CD4-positive, alpha-beta T cell (primary cell): ENCODE measurements at regions not wholly inside any gene's neighbourhood (a gene's known extent, or its start where the extent isn't known, plus 50 kb on each side); places are given as distances from the start of the nearest gene placed in this dataset.

ENCODE experiments used
- ATAC-seq: fragments of 200-7000 bp; cut with Tn5 transposase; one replicate; pipeline ENCODE4 v1.10.0; 2022; ENCODE audit warnings: mild to moderate bottlenecking; ENCODE audit not compliant: poor library complexity
- CTCF ChIA-PET: fragments of 350-600 bp; sonication (Branson Sonifier 250); formaldehyde crosslinking; loops from one replicate; lab custom pipeline; 2021; ENCODE audit warnings: antibody characterized with exemption, inconsistent platforms; lab: Charles Lee
- POLR2A ChIA-PET: fragments of 350-600 bp; sonication (Branson Sonifier 250); formaldehyde crosslinking; loops from one replicate; lab custom pipeline; 2021; ENCODE audit warnings: antibody characterized with exemption, inconsistent platforms; lab: Charles Lee
- DNase-seq, 14 experiments: peaks; one replicate each; pipeline ENCODE4 v3.0.0-alpha.2; 2013 to 2020; ENCODE audit warnings: mixed read lengths in 2 of 14
- H3K27ac ChIP-seq, 2 donors: one replicate each; pipeline versions ENCODE4 v1.5.1 to v1.7.0; 2013; ENCODE audit warnings: low read length in 2 of 2, low read depth in 1 of 2, mild to moderate bottlenecking in 1 of 2
- H3K27me3 ChIP-seq, 2 experiments: 1 replicate in 1 of 2; 2 replicates in 1 of 2; pipeline versions ENCODE4 v1.6.1 to v1.7.0; 2013; ENCODE audit warnings: low read length in 2 of 2, control low read depth in 1 of 2, mild to moderate bottlenecking in 1 of 2, moderate library complexity in 1 of 2; ENCODE audit not compliant: insufficient read depth in 2 of 2, control insufficient read depth in 1 of 2
- H3K36me3 ChIP-seq: one replicate; pipeline ENCODE4 v1.6.1; 2013; ENCODE audit warnings: low read length, control low read depth; ENCODE audit not compliant: insufficient read depth
- H3K4me1 ChIP-seq: one replicate; pipeline ENCODE4 v1.6.1; 2013; ENCODE audit warnings: low read length, control low read depth; ENCODE audit not compliant: insufficient read depth
- H3K4me3 ChIP-seq: one replicate; pipeline ENCODE4 v1.5.1; 2013; ENCODE audit warnings: mild to moderate bottlenecking, low read length, moderate library complexity
- H3K9me3 ChIP-seq, 2 experiments: 1 replicate in 1 of 2; 2 replicates in 1 of 2; pipeline versions ENCODE4 v1.6.1 to v1.7.0; 2013; ENCODE audit warnings: low read length in 2 of 2, mild to moderate bottlenecking in 2 of 2, control low read depth in 1 of 2, moderate library complexity in 1 of 2; ENCODE audit not compliant: control insufficient read depth in 1 of 2, insufficient read depth in 1 of 2
- H3K27ac Mint-ChIP-seq: one replicate; pipeline ENCODE4 v1.8.0; 2020; ENCODE audit warnings: mixed read lengths
- H3K27me3 Mint-ChIP-seq: one replicate; pipeline ENCODE4 v1.8.0; 2021; ENCODE audit warnings: mixed read lengths
- H3K36me3 Mint-ChIP-seq: one replicate; pipeline ENCODE4 v1.8.0; 2021; ENCODE audit warnings: low read depth, mixed read lengths
- H3K4me1 Mint-ChIP-seq: one replicate; pipeline ENCODE4 v1.8.0; 2021; ENCODE audit warnings: low read depth, mixed read lengths
- H3K4me3 Mint-ChIP-seq: one replicate; pipeline ENCODE4 v1.8.0; 2020; ENCODE audit warnings: mild to moderate bottlenecking, mixed read lengths
- H3K9me3 Mint-ChIP-seq: one replicate; pipeline ENCODE4 v1.8.0; 2020; ENCODE audit warnings: mixed read lengths
- CTCF ChIP-seq: fragments of 200-600 bp; IDR thresholded peaks from one replicate; pipeline ENCODE4 v1.8.0; 2022; ENCODE audit warnings: antibody characterized with exemption, mild to moderate bottlenecking
- intact Hi-C, 2 experiments: fragments of 100-400 bp; cut with DNase I in 1 of 2; cut with micrococcal nuclease in 1 of 2; formaldehyde crosslinking; loops; one replicate each; pipeline versions ENCODE4 v1.15.1 to v1.9.0; 2023 to 2025; cut with DNase I, micrococcal nuclease

GRCh38 chr5:77892061-77893010 lies 116.2 kb upstream of the TBCA start:
- no peaks in the 10 kb centered on the region for H3K9me3 ChIP-seq
- POLR2A ChIA-PET: no interaction called here
- H3K4me1 ChIP-seq: no peaks in the 10 kb centered on the region
- no peaks in the 10 kb centered on the region for H3K27me3 Mint-ChIP-seq
- H3K36me3 Mint-ChIP-seq: no peaks in the 10 kb centered on the region
- no peaks in the 10 kb centered on the region for H3K4me1 Mint-ChIP-seq
- no peaks in the 10 kb centered on the region for H3K36me3 ChIP-seq
- no peaks in the 10 kb centered on the region for H3K9me3 Mint-ChIP-seq
- no peaks in the 10 kb centered on the region for H3K27me3 ChIP-seq
- TF ChIP-seq CTCF: no peak
- H3K27ac Mint-ChIP-seq: no peak overlapping the region
- no peak overlapping the region for H3K27ac ChIP-seq
- no peak for DNase-seq
- no peak overlapping the region for H3K4me3 Mint-ChIP-seq
- no peak overlapping the region for H3K4me3 ChIP-seq
- intact Hi-C loops: no loop called here
- CTCF ChIA-PET: no interaction called here
- ATAC-seq: no peak

- TF ChIP-seq CTCF: no peak
- Histone ChIP-seq H3K4me1 (no peaks in the 10 kb centered on the region), H3K4me3 (no peak overlapping the region), H3K27me3 (peaks cover 0 to 3% of the 10 kb centered on the region in 2 experiments), H3K27ac (no peak overlapping the region), H3K9me3 (no peaks in the 10 kb centered on the region), H3K36me3 (no peaks in the 10 kb centered on the region)
- intact Hi-C loops: no loop called here
- H3K4me3 Mint-ChIP-seq: no peak overlapping the region
- no peaks in the 10 kb centered on the region for H3K4me1 Mint-ChIP-seq
- peaks cover 25% of the 10 kb centered on the region for H3K27me3 Mint-ChIP-seq
- DNase-seq (no peak), ATAC-seq (no peak)
- ChIA-PET CTCF (no interaction called here), POLR2A (no interaction called here)
- no peak overlapping the region for H3K27ac Mint-ChIP-seq
- no peaks in the 10 kb centered on the region for H3K36me3 Mint-ChIP-seq
- no peaks in the 10 kb centered on the region for H3K9me3 Mint-ChIP-seq
Observed at GRCh38 chr5:77885519-77885918, 109.4 kb upstream of the TBCA start.

- DNase-seq: no peak
- Mint-ChIP-seq H3K4me3 (no peak overlapping the region), H3K27ac (no peak overlapping the region), H3K9me3 (no peaks in the 10 kb centered on the region), H3K36me3 (no peaks in the 10 kb centered on the region), H3K4me1 (no peaks in the 10 kb centered on the region), H3K27me3 (peaks cover 25% of the 10 kb centered on the region)
- H3K36me3 ChIP-seq: no peaks in the 10 kb centered on the region
- H3K27me3 ChIP-seq: peaks cover 0 to 3% of the 10 kb centered on the region in 2 experiments
- ATAC-seq: no peak
- H3K4me3 ChIP-seq: no peak overlapping the region
- POLR2A ChIA-PET: no interaction called here
- TF ChIP-seq CTCF: no peak
- peaks cover 1% of the 10 kb centered on the region for H3K4me1 ChIP-seq
- no peak overlapping the region for H3K27ac ChIP-seq
- no peaks in the 10 kb centered on the region for H3K9me3 ChIP-seq
- intact Hi-C loops: no loop called here
- CTCF ChIA-PET: no interaction called here
Observed at GRCh38 chr5:77882670-77883257, 106.6 kb upstream of the TBCA start.
